ENCODE measurements at regions not wholly inside any gene's neighbourhood (a gene's known extent, or its start where the extent isn't known, plus 50 kb on each side); places are given as distances from the start of the nearest gene placed in this dataset.

GRCh38 chr3:95449841-95450240 is 1364.6 kb upstream of the EPHA6 start:
- ChIA-PET POLR2A (no interaction called here), CTCF (no interaction called here)
- Histone ChIP-seq H3K27me3 (ENCODE audit: control insufficient read depth, insufficient read depth, low read length) (no peaks in the 10 kb centered on the region), H3K36me3 (ENCODE audit: control insufficient read depth, insufficient read depth, low read length) (no peaks in the 10 kb centered on the region), H3K4me3 (ENCODE audit: low read depth, low read length) (no peak overlapping the region)
- TF ChIP-seq, protein P1, sequence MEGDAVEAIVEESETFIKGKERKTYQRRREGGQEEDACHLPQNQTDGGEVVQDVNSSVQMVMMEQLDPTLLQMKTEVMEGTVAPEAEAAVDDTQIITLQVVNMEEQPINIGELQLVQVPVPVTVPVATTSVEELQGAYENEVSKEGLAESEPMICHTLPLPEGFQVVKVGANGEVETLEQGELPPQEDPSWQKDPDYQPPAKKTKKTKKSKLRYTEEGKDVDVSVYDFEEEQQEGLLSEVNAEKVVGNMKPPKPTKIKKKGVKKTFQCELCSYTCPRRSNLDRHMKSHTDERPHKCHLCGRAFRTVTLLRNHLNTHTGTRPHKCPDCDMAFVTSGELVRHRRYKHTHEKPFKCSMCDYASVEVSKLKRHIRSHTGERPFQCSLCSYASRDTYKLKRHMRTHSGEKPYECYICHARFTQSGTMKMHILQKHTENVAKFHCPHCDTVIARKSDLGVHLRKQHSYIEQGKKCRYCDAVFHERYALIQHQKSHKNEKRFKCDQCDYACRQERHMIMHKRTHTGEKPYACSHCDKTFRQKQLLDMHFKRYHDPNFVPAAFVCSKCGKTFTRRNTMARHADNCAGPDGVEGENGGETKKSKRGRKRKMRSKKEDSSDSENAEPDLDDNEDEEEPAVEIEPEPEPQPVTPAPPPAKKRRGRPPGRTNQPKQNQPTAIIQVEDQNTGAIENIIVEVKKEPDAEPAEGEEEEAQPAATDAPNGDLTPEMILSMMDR (IDR thresholded peaks at IDR 0.05; ENCODE audit: insufficient read depth, low read depth, low read length) = no peak
- DNase-seq (ENCODE audit: low read depth) = no peak

DNA sequence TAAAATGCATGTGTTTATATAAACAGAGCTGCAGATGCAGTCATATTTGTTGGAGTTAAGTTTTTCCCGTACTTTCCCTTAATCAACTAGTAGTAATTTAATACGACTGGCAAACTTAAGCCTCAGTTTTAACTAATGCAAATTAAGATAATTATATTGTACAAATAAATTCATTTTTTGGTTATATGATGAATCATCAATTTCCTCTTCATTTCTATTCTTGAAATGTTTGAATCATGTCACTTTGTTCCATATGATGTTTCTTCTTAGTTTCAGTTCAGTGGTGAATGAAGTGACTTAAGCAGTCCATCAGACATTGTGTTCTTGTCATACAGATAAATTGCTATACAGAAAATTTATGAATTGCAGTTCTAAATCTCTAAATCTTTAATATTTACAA is 1361.2 kb upstream of the EPHA6 start:
- Histone ChIP-seq H3K27me3 (ENCODE audit: control insufficient read depth, insufficient read depth, low read length) (no peaks in the 10 kb centered on the region), H3K36me3 (ENCODE audit: control insufficient read depth, insufficient read depth, low read length) (no peaks in the 10 kb centered on the region), H3K4me3 (ENCODE audit: low read depth, low read length) (no peak overlapping the region)
- TF ChIP-seq, protein P1 (IDR thresholded peaks at IDR 0.05; ENCODE audit: insufficient read depth, low read depth, low read length) = no peak
- POLR2A ChIA-PET = no interaction called here
- CTCF ChIA-PET = no interaction called here
- no peak for DNase-seq (ENCODE audit: low read depth)

DNA sequence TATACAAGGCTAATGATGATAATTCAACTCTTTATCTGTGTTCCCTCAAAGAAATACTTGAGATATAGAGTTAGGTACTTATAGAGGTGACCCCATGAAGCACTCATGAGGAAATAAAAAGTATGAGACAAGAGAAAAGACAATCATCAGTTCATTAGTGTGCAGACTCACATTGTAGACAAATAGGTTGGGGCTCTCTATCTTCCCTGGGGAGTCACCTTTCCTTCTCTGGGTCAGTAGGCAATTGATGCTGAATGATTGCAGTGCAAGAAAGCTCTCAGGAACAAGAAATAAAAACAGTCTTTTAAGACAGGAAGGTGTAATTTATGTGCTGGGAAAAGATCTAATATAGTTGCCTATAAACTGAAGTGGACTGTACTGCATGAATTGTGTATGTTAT is 1357.6 kb upstream of the EPHA6 start:
- DNase-seq (ENCODE audit: low read depth) = no peak
- ChIA-PET CTCF (no interaction called here), POLR2A (no interaction called here)
- Histone ChIP-seq H3K27me3 (ENCODE audit: control insufficient read depth, insufficient read depth, low read length) (no peaks in the 10 kb centered on the region), H3K4me3 (ENCODE audit: low read depth, low read length) (no peak overlapping the region), H3K36me3 (ENCODE audit: control insufficient read depth, insufficient read depth, low read length) (no peaks in the 10 kb centered on the region)
- TF ChIP-seq, protein P1 (IDR thresholded peaks at IDR 0.05; ENCODE audit: insufficient read depth, low read depth, low read length) = no peak

DNA sequence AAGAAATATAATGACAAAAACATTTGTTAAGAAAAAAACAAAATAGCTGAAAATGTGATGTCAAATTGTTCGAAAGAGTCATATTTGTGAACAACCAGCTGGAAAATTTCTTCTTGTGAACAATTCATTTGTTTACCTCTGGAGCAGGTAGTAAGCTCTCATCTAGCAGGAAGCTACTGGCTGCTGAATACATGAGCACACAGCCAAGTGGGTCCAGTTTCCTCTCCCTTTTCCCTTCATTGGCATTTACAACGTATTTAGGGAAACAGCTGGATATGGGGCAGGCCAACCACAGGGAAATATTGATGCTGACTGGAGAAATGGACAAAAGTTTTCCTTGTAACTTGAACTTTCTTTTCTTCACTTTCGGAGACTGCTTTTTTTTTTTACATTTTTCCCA is 1354.7 kb upstream of the EPHA6 start:
- H3K27me3 ChIP-seq (ENCODE audit: control insufficient read depth, insufficient read depth, low read length) = no peaks in the 10 kb centered on the region
- POLR2A ChIA-PET = no interaction called here
- CTCF ChIA-PET = no interaction called here
- H3K36me3 ChIP-seq (ENCODE audit: control insufficient read depth, insufficient read depth, low read length) = no peaks in the 10 kb centered on the region
- no peak overlapping the region for H3K4me3 ChIP-seq (ENCODE audit: low read depth, low read length)
- DNase-seq (ENCODE audit: low read depth) = no peak
- TF ChIP-seq, protein P1 (IDR thresholded peaks at IDR 0.05; ENCODE audit: insufficient read depth, low read depth, low read length) = no peak

GRCh38 chr3:95460274-95460673 is 1354.1 kb upstream of the EPHA6 start:
- no peak for DNase-seq (ENCODE audit: low read depth)
- Histone ChIP-seq H3K27me3 (ENCODE audit: control insufficient read depth, insufficient read depth, low read length) (no peaks in the 10 kb centered on the region), H3K36me3 (ENCODE audit: control insufficient read depth, insufficient read depth, low read length) (no peaks in the 10 kb centered on the region), H3K4me3 (ENCODE audit: low read depth, low read length) (no peak overlapping the region)
- TF ChIP-seq, protein P1 (IDR thresholded peaks at IDR 0.05; ENCODE audit: insufficient read depth, low read depth, low read length) = no peak
- ChIA-PET CTCF (no interaction called here), POLR2A (no interaction called here)

All from BJ (cell line).